Trophoblast cell (in vitro differentiated cells and primary cell): ENCODE measurements at regions not wholly inside any gene's neighbourhood (a gene's known extent, or its start where the extent isn't known, plus 50 kb on each side); places are given as distances from the start of the nearest gene placed in this dataset.

ENCODE experiments used
- DNase-seq, 2 donors: peaks; one replicate each; pipeline ENCODE4 v3.0.0-alpha.2; 2016
- H2AFZ ChIP-seq: 2 replicates; pipeline ENCODE4 v1.6.1; 2013; ENCODE audit warnings: low read length, moderate library complexity, mild to moderate bottlenecking; ENCODE audit not compliant: insufficient read depth, poor library complexity
- H2AK5ac ChIP-seq: 2 replicates; pipeline ENCODE4 v1.6.1; 2013; ENCODE audit warnings: mild to moderate bottlenecking, low read length
- H2BK120ac ChIP-seq: 2 replicates; pipeline ENCODE4 v1.6.1; 2013; ENCODE audit warnings: low read length, mild to moderate bottlenecking, moderate library complexity; ENCODE audit not compliant: insufficient read depth, poor library complexity
- H2BK12ac ChIP-seq: 2 replicates; pipeline ENCODE4 v1.6.1; 2013; ENCODE audit warnings: mild to moderate bottlenecking, low read length, moderate library complexity
- H2BK5ac ChIP-seq: 2 replicates; pipeline ENCODE4 v1.6.1; 2013; ENCODE audit warnings: low read length, low read depth, moderate library complexity, mild to moderate bottlenecking; ENCODE audit not compliant: poor library complexity
- H3K14ac ChIP-seq: 2 replicates; pipeline ENCODE4 v1.6.1; 2013; ENCODE audit warnings: mild to moderate bottlenecking, low read length
- H3K18ac ChIP-seq: 2 replicates; pipeline ENCODE4 v1.6.1; 2013; ENCODE audit warnings: mild to moderate bottlenecking, low read length
- H3K23ac ChIP-seq: 2 replicates; pipeline ENCODE4 v1.6.1; 2013; ENCODE audit warnings: low read length
- H3K27ac ChIP-seq: 2 replicates; pipeline ENCODE4 v1.5.1; 2013; ENCODE audit warnings: low read depth, mild to moderate bottlenecking, inconsistent platforms, low read length, moderate library complexity
- H3K27me3 ChIP-seq: 2 replicates; pipeline ENCODE4 v1.6.1; 2013; ENCODE audit warnings: inconsistent platforms, mild to moderate bottlenecking, low read length, moderate library complexity; ENCODE audit not compliant: insufficient read depth
- H3K36me3 ChIP-seq, 2 experiments: 1 replicate in 1 of 2; 2 replicates in 1 of 2; pipeline ENCODE4 v1.6.1; 2013; ENCODE audit warnings: low read length in 2 of 2, mild to moderate bottlenecking in 2 of 2, moderate library complexity in 1 of 2; ENCODE audit not compliant: insufficient read depth in 2 of 2, control insufficient read depth in 1 of 2
- H3K4ac ChIP-seq: 2 replicates; pipeline ENCODE4 v1.6.1; 2013; ENCODE audit warnings: low read depth, mild to moderate bottlenecking, low read length, moderate library complexity
- H3K4me1 ChIP-seq, 2 experiments: 1 replicate in 1 of 2; 2 replicates in 1 of 2; pipeline ENCODE4 v1.6.1; 2013; ENCODE audit warnings: low read length in 2 of 2, mild to moderate bottlenecking in 2 of 2, moderate library complexity in 1 of 2; ENCODE audit not compliant: insufficient read depth in 2 of 2, control insufficient read depth in 1 of 2
- H3K4me2 ChIP-seq: 2 replicates; pipeline ENCODE4 v1.6.1; 2013; ENCODE audit warnings: inconsistent platforms, mild to moderate bottlenecking, low read length, moderate library complexity
- H3K4me3 ChIP-seq: 2 replicates; pipeline ENCODE4 v1.5.1; 2013; ENCODE audit warnings: mild to moderate bottlenecking, low read depth, low read length, inconsistent platforms
- H3K79me1 ChIP-seq: one replicate; pipeline ENCODE4 v1.6.1; 2013; ENCODE audit warnings: low read length
- H3K79me2 ChIP-seq: 2 replicates; pipeline ENCODE4 v1.6.1; 2013; ENCODE audit warnings: low read length, mild to moderate bottlenecking; ENCODE audit not compliant: control insufficient read depth, insufficient read depth, poor library complexity
- H3K9ac ChIP-seq: 2 replicates; pipeline ENCODE4 v1.6.1; 2013; ENCODE audit warnings: mild to moderate bottlenecking, low read length
- H3K9me3 ChIP-seq: 2 replicates; pipeline ENCODE4 v1.6.1; 2013; ENCODE audit warnings: low read depth, mild to moderate bottlenecking, control low read depth, inconsistent platforms, low read length; ENCODE audit not compliant: insufficient read depth
- H4K12ac ChIP-seq: 2 replicates; pipeline ENCODE4 v1.6.1; 2013; ENCODE audit warnings: low read depth, mild to moderate bottlenecking, low read length, moderate library complexity
- H4K8ac ChIP-seq: 2 replicates; pipeline ENCODE4 v1.6.1; 2013; ENCODE audit warnings: low read depth, mild to moderate bottlenecking, low read length, moderate library complexity
- H4K91ac ChIP-seq: one replicate; pipeline ENCODE4 v1.6.1; 2013; ENCODE audit warnings: low read depth, mild to moderate bottlenecking, low read length, moderate library complexity
- WGBS: extraction: QIAGEN DNeasy Blood & Tissue Kit; methylation state at CpG from one replicate; pipeline ENCODE4 v1.1.7; 2013; ENCODE audit warnings: missing lambda C conversion rate; ENCODE audit not compliant: insufficient read length, insufficient coverage; ENCODE audit errors: extremely low coverage; 5-methylcytosine and 5-hydroxymethylcytosine counted together

DNA sequence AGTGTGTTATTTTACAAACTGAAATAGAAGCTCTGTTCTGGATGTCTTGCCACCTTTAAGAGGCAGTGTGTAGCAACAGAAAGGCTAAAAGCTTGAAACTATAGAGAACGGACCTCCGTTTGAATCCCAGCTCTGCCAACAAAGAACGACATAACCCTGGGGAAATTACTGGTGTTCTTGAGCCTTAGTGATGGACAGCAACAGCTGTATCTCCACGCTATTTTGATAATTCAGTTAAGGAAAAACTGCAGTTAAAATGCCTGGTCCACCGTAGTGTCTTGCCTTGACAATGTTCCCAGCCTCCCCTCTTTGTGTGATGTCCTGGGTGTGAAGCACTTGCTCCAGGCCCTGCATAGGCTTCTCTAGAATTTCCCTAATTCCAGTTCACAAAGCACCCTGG, 256.8 kb upstream of the HS3ST1 start:
- H3K23ac ChIP-seq, result no peak overlapping the region
- H3K9ac ChIP-seq, result no peak overlapping the region
- H3K4me1 ChIP-seq, result no peaks in the 10 kb centered on the region
- H3K79me2 ChIP-seq, result no peaks in the 10 kb centered on the region
- H4K91ac ChIP-seq, result no peak overlapping the region
- H2BK120ac ChIP-seq, result no peak overlapping the region
- no peak overlapping the region for H2BK5ac ChIP-seq
- no peaks in the 10 kb centered on the region for H3K36me3 ChIP-seq
- H4K12ac ChIP-seq, result no peak overlapping the region
- H3K4ac ChIP-seq, result no peak overlapping the region
- no peak overlapping the region for H3K27ac ChIP-seq
- DNase-seq, result no peak
- H3K79me1 ChIP-seq, result no peaks in the 10 kb centered on the region
- no peaks in the 10 kb centered on the region for H3K27me3 ChIP-seq
- H4K8ac ChIP-seq, result no peak overlapping the region
- no peak overlapping the region for H2AK5ac ChIP-seq
- H2AFZ ChIP-seq, result no peak overlapping the region
- H2BK12ac ChIP-seq, result no peak overlapping the region
- no peak overlapping the region for H3K4me2 ChIP-seq
- no peaks in the 10 kb centered on the region for H3K9me3 ChIP-seq
- no peak overlapping the region for H3K18ac ChIP-seq
- no peak overlapping the region for H3K14ac ChIP-seq
- no peak overlapping the region for H3K4me3 ChIP-seq
- WGBS, result no CpG with 5 or more reads among the region's 5 CpGs

DNA sequence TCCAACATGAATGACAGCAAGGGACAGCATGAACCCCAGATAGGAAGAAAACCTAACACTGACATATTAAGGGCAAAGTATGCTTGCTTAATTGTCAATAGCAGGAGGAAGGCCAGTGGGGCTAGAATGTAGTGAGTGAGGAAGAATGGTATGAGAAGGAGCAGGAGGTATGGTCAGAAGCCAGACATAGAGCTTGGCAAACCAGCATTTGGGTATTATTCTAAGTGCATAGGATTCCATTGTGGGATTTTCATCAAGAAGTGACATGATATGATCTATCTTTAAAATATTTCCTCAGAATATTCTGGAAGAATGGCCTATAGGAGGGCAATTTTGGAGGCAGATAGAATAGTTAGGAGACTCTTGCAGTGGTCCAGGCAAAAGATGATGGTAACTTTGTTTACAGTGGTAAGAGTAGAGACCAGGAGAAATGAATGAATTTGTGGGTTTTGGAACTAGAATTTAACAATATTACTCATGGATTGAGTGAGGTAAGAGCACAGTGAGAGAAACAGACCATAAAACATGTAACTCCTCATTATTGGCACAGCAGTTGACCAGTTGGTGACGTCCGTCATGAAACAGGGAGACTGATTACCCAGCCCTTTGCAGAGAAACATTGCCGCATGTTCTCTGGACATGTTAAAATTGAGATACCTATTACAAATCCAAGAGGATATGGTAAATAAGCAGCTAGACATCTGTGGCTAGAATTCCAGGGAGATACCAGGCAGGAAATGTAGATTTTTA, 246.5 kb upstream of the HS3ST1 start:
- H3K9ac ChIP-seq, result no peak overlapping the region
- H3K4ac ChIP-seq, result no peak overlapping the region
- no peaks in the 10 kb centered on the region for H3K36me3 ChIP-seq
- H3K23ac ChIP-seq, result no peak overlapping the region
- no peak overlapping the region for H3K14ac ChIP-seq
- H3K4me1 ChIP-seq, result no peaks in the 10 kb centered on the region
- H3K79me1 ChIP-seq, result no peaks in the 10 kb centered on the region
- H2BK120ac ChIP-seq, result no peak overlapping the region
- no peak overlapping the region for H2AK5ac ChIP-seq
- H3K18ac ChIP-seq, result no peak overlapping the region
- H3K9me3 ChIP-seq, result no peaks in the 10 kb centered on the region
- H3K4me3 ChIP-seq, result no peak overlapping the region
- H3K27ac ChIP-seq, result no peak overlapping the region
- H3K27me3 ChIP-seq, result no peaks in the 10 kb centered on the region
- H3K4me2 ChIP-seq, result no peak overlapping the region
- no peak overlapping the region for H4K91ac ChIP-seq
- H2BK5ac ChIP-seq, result no peak overlapping the region
- DNase-seq, result peak; percentile 45 to 88
- no peak overlapping the region for H4K8ac ChIP-seq
- WGBS, result no CpG with 5 or more reads among the region's 3 CpGs
- H2BK12ac ChIP-seq, result no peak overlapping the region
- no peaks in the 10 kb centered on the region for H3K79me2 ChIP-seq
- no peak overlapping the region for H4K12ac ChIP-seq
- no peak overlapping the region for H2AFZ ChIP-seq

DNA sequence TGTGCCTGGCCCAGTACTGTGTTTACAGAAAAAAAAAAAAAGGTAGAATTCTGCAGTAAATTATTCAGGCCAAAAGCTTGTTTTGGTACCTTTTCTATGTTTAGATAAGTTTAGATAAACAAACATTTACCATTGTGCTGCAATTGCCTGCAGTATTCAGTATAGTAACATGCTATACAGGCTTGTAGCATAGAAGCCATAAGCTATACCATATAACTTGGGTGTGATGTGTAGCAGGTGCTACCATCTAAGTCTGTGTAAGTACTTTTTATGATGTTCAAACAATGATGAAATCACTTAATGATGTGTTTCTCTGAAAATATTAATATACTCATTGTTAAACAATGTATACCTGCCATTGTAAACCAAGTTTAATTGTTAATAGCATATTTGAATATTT, 241.6 kb upstream of the HS3ST1 start:
- Histone ChIP-seq H2AFZ (no peak overlapping the region), H3K4me1 (no peaks in the 10 kb centered on the region), H3K79me1 (no peaks in the 10 kb centered on the region), H3K14ac (no peak overlapping the region), H4K12ac (no peak overlapping the region), H3K9me3 (no peaks in the 10 kb centered on the region), H3K36me3 (no peaks in the 10 kb centered on the region), H3K79me2 (no peaks in the 10 kb centered on the region), H3K4ac (no peak overlapping the region), H3K4me2 (no peak overlapping the region), H2BK12ac (no peak overlapping the region), H4K8ac (no peak overlapping the region), H2AK5ac (no peak overlapping the region), H3K18ac (no peak overlapping the region), H3K23ac (no peak overlapping the region), H3K9ac (no peak overlapping the region), H4K91ac (no peak overlapping the region), H3K4me3 (no peak overlapping the region), H3K27ac (no peak overlapping the region), H2BK5ac (no peak overlapping the region), H2BK120ac (no peak overlapping the region), H3K27me3 (no peaks in the 10 kb centered on the region)
- no peak for DNase-seq

GRCh38 chr4:11669156-11669555, 240.5 kb upstream of the HS3ST1 start:
- no peak overlapping the region for H3K4me2 ChIP-seq
- WGBS, result no CpG with 5 or more reads among the region's 2 CpGs
- H3K36me3 ChIP-seq, result no peaks in the 10 kb centered on the region
- no peak overlapping the region for H4K8ac ChIP-seq
- H3K4ac ChIP-seq, result no peak overlapping the region
- H4K12ac ChIP-seq, result no peak overlapping the region
- no peak overlapping the region for H3K23ac ChIP-seq
- H4K91ac ChIP-seq, result no peak overlapping the region
- no peak overlapping the region for H3K27ac ChIP-seq
- no peak overlapping the region for H2AFZ ChIP-seq
- H3K79me1 ChIP-seq, result no peaks in the 10 kb centered on the region
- no peaks in the 10 kb centered on the region for H3K9me3 ChIP-seq
- H2BK120ac ChIP-seq, result no peak overlapping the region
- H2BK12ac ChIP-seq, result no peak overlapping the region
- no peak overlapping the region for H2AK5ac ChIP-seq
- H3K27me3 ChIP-seq, result no peaks in the 10 kb centered on the region
- no peak overlapping the region for H3K9ac ChIP-seq
- H3K14ac ChIP-seq, result no peak overlapping the region
- H3K4me1 ChIP-seq, result no peaks in the 10 kb centered on the region
- H2BK5ac ChIP-seq, result no peak overlapping the region
- DNase-seq, result peak; percentile 61 to 86
- H3K79me2 ChIP-seq, result no peaks in the 10 kb centered on the region
- no peak overlapping the region for H3K4me3 ChIP-seq
- no peak overlapping the region for H3K18ac ChIP-seq
